ENCODE measurements at regions not wholly inside any gene's neighbourhood (a gene's known extent, or its start where the extent isn't known, plus 50 kb on each side); places are given as distances from the start of the nearest gene placed in this dataset.

DNA sequence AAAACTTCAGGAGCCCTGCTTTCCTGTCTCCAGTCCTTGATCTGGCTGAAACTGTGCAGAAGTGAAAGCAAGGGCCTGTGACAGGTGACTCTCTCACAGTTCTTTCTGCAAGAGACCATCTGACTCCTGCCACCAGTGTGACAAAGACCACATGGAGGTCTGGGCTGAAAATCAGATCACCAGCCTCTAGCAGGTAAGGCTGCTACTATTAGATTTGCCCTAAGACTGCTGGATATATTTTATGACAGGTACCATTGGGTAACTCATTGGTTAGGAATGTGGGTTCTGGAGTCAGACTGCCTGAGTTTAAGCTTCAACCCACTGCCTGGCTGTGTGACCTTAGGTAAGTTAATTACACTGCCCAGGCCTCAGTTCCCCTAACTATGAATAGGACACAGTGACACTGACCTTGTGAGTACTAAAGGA lies 163.3 kb upstream of the SLC7A11 start:
- Histone ChIP-seq H3K4me3 (no peak overlapping the region), H3K27me3 (no peaks in the 10 kb centered on the region), H3K36me3 (no peaks in the 10 kb centered on the region), H3K4me1 (no peaks in the 10 kb centered on the region), H3K27ac (no peak overlapping the region), H3K9me3 (no peaks in the 10 kb centered on the region)
- intact Hi-C loops (cut with DNase I; ENCODE audit: low total_unique reads): no loop called here
- TF ChIP-seq POLR2AphosphoS5 (IDR thresholded peaks at IDR 0.05): no peak
- TF ChIP-seq, protein P1, sequence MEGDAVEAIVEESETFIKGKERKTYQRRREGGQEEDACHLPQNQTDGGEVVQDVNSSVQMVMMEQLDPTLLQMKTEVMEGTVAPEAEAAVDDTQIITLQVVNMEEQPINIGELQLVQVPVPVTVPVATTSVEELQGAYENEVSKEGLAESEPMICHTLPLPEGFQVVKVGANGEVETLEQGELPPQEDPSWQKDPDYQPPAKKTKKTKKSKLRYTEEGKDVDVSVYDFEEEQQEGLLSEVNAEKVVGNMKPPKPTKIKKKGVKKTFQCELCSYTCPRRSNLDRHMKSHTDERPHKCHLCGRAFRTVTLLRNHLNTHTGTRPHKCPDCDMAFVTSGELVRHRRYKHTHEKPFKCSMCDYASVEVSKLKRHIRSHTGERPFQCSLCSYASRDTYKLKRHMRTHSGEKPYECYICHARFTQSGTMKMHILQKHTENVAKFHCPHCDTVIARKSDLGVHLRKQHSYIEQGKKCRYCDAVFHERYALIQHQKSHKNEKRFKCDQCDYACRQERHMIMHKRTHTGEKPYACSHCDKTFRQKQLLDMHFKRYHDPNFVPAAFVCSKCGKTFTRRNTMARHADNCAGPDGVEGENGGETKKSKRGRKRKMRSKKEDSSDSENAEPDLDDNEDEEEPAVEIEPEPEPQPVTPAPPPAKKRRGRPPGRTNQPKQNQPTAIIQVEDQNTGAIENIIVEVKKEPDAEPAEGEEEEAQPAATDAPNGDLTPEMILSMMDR (IDR thresholded peaks at IDR 0.05): no peak
- no peak for TF ChIP-seq POLR2A (IDR thresholded peaks at IDR 0.05)
- DNase-seq (ENCODE audit: low spot score in 2 of 2): no peak

DNA sequence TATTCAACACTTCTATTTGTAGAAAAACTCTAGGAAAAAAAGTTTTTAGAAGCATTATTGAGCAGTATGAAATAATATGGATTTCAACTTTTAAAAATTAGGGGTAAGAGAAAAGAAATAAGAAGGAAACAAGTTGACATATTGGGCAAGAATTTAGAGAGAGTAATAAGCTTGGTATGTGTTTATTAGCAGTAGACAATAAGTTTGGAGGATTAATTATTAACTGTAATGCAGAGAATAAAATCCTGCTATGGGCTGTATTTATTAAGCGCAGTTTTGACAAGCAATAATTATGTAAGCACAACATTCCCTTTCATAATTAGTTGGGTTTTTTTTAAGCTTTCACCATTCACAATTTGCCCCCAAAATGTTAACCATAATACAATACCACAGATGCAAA lies 162.7 kb upstream of the SLC7A11 start:
- no peak for DNase-seq (ENCODE audit: low spot score in 2 of 2)
- Histone ChIP-seq H3K27me3 (no peaks in the 10 kb centered on the region), H3K36me3 (no peaks in the 10 kb centered on the region), H3K4me1 (no peaks in the 10 kb centered on the region), H3K9me3 (no peaks in the 10 kb centered on the region), H3K4me3 (no peak overlapping the region), H3K27ac (no peak overlapping the region)
- TF ChIP-seq, protein P1 (IDR thresholded peaks at IDR 0.05): no peak
- no peak for TF ChIP-seq POLR2AphosphoS5 (IDR thresholded peaks at IDR 0.05)
- TF ChIP-seq POLR2A (IDR thresholded peaks at IDR 0.05): no peak
- intact Hi-C loops (cut with DNase I; ENCODE audit: low total_unique reads): no loop called here

DNA sequence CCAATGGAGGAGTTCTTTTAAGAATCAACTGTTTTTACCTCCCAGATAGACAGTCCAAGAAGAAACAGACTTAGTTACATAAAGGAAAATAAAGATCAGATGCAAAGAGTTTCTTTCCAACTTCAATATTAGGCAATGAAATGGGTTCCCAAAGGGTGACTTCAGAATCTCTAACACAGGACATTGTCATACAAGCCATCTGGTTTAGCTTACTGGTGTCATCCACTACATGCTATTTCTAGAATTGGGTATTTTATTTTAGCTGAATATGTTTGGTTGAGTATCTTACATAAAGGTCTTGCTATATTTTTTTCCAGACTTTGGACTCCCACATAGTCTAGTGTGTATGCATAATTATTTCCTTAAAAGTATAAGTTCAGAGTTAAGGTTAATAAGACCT lies 162.1 kb upstream of the SLC7A11 start:
- TF ChIP-seq POLR2A (IDR thresholded peaks at IDR 0.05) (no peak), POLR2AphosphoS5 (IDR thresholded peaks at IDR 0.05) (no peak)
- TF ChIP-seq, protein P1 (IDR thresholded peaks at IDR 0.05): no peak
- Histone ChIP-seq H3K9me3 (no peaks in the 10 kb centered on the region), H3K4me1 (no peaks in the 10 kb centered on the region), H3K4me3 (no peak overlapping the region), H3K27me3 (no peaks in the 10 kb centered on the region), H3K36me3 (no peaks in the 10 kb centered on the region), H3K27ac (no peak overlapping the region)
- DNase-seq (ENCODE audit: low spot score in 2 of 2): no peak
- intact Hi-C loops (cut with DNase I; ENCODE audit: low total_unique reads): no loop called here

DNA sequence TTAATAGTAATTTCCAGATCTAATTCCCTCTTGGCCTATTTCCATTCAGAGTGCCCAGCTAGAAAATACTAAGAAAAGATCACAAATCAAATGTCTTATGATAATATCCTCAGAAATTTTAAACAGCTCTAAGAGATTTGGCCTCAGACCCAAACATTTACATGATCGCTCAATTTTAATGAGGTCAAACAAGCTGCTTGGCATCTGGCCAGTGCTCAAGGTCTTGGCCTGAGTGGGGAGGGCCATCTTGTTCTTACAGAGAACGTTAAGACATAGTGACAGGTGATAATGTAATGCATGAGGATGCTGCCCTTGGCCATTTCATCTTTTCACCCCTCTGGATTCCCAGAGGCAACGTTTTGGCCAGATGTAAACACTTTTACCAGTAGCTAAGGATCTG lies 159.2 kb upstream of the SLC7A11 start:
- DNase-seq (ENCODE audit: low spot score in 2 of 2): peak in 1 of 2 donors; percentile 26
- H3K4me1 ChIP-seq: no peaks in the 10 kb centered on the region
- H3K9me3 ChIP-seq: no peaks in the 10 kb centered on the region
- intact Hi-C loops (cut with DNase I; ENCODE audit: low total_unique reads): no loop called here
- no peak overlapping the region for H3K4me3 ChIP-seq
- TF ChIP-seq POLR2A (IDR thresholded peaks at IDR 0.05) (no peak), POLR2AphosphoS5 (IDR thresholded peaks at IDR 0.05) (no peak)
- TF ChIP-seq, protein P1 (IDR thresholded peaks at IDR 0.05): no peak
- H3K27ac ChIP-seq: no peak overlapping the region
- H3K27me3 ChIP-seq: no peaks in the 10 kb centered on the region
- H3K36me3 ChIP-seq: no peaks in the 10 kb centered on the region

DNA sequence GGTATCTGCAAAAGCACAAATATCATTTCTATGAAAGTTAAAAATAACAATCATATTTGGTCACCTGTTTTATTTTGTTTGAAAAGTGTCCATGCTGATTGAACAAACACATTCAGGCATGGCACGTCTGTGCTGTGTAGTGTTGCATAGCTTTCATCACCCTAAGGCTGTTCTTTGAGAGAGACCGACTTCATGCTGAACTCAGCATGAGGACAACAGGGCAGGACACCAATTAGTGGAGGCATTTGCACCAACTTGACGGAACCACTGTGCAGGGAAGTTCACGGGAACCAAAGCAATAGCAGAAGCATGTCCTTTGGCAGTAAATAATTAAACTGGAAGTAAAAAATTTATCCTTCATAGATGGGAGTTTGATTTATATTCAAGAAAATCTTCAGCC lies 158.4 kb upstream of the SLC7A11 start:
- H3K27me3 ChIP-seq: no peaks in the 10 kb centered on the region
- H3K9me3 ChIP-seq: no peaks in the 10 kb centered on the region
- DNase-seq (ENCODE audit: low spot score in 2 of 2): no peak
- H3K36me3 ChIP-seq: no peaks in the 10 kb centered on the region
- no peak overlapping the region for H3K27ac ChIP-seq
- H3K4me1 ChIP-seq: no peaks in the 10 kb centered on the region
- intact Hi-C loops (cut with DNase I; ENCODE audit: low total_unique reads): no loop called here
- TF ChIP-seq POLR2AphosphoS5 (IDR thresholded peaks at IDR 0.05) (no peak), POLR2A (IDR thresholded peaks at IDR 0.05) (no peak)
- TF ChIP-seq, protein P1 (IDR thresholded peaks at IDR 0.05): no peak
- no peak overlapping the region for H3K4me3 ChIP-seq
